Esophagus muscularis mucosa (tissue), 3 donors: ENCODE measurements at regions not wholly inside any gene's neighbourhood (a gene's known extent, or its start where the extent isn't known, plus 50 kb on each side); places are given as distances from the start of the nearest gene placed in this dataset.

Experiments used
- POLR2A ChIP-seq: fragments of 450-650 bp; IDR thresholded peaks from one replicate; pipeline ENCODE4 v1.6.1; 2017; ENCODE audit warnings: antibody characterized with exemption, moderate library complexity, mild to moderate bottlenecking, low read depth
- POLR2AphosphoS5 ChIP-seq, 2 donors: sonication (generic); formaldehyde crosslinking; IDR thresholded peaks; one replicate each; pipeline ENCODE4 v1.6.1; 2017; ENCODE audit warnings: antibody characterized with exemption in 2 of 2
- TF ChIP-seq, protein P1 (sequence below), 3 experiments: fragments of 200-600 bp in 2 of 3; fragments of 450-650 bp in 1 of 3; sonication (generic) in 2 of 3; IDR thresholded peaks; one replicate each; pipeline ENCODE4 v1.5.1; 2017 to 2019; ENCODE audit warnings: antibody characterized with exemption in 3 of 3, mild to moderate bottlenecking in 2 of 3, moderate library complexity in 1 of 3

DNA sequence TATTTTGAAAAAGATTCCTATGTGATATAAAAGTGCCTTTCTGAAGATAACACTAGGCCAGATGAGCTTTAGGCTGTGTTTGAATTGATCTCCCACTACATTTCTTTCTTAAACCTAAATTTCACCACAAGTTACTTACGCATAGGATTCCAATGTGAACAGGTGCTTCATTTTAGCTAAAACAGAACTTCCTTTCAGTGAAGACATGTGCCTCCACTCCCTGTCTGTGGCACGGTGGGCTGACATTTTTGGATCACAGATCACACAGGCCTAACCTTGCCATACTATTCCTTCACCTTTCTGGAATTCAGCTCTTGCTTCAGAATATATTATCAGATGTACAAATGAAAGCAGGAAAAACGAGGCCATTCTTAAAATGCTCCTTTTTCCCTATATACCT is 231.8 kb downstream of the SAMD5 start:
- TF ChIP-seq POLR2AphosphoS5 (IDR thresholded peaks at IDR 0.05), result no peak
- TF ChIP-seq, protein P1, sequence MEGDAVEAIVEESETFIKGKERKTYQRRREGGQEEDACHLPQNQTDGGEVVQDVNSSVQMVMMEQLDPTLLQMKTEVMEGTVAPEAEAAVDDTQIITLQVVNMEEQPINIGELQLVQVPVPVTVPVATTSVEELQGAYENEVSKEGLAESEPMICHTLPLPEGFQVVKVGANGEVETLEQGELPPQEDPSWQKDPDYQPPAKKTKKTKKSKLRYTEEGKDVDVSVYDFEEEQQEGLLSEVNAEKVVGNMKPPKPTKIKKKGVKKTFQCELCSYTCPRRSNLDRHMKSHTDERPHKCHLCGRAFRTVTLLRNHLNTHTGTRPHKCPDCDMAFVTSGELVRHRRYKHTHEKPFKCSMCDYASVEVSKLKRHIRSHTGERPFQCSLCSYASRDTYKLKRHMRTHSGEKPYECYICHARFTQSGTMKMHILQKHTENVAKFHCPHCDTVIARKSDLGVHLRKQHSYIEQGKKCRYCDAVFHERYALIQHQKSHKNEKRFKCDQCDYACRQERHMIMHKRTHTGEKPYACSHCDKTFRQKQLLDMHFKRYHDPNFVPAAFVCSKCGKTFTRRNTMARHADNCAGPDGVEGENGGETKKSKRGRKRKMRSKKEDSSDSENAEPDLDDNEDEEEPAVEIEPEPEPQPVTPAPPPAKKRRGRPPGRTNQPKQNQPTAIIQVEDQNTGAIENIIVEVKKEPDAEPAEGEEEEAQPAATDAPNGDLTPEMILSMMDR (IDR thresholded peaks at IDR 0.05), result no peak
- no peak for TF ChIP-seq POLR2A
